NCI-H345 (cell line): ENCODE measurements at regions not wholly inside any gene's neighbourhood (a gene's known extent, or its start where the extent isn't known, plus 50 kb on each side); places are given as distances from the start of the nearest gene placed in this dataset.

Source experiments
- DNase-seq: peaks from one replicate; lab custom pipeline; 2025; lab: John Stamatoyannopoulos, UW

GRCh38 chr3:189500798-189501495, 130.2 kb upstream of the TP63 start:
- no peak for DNase-seq

GRCh38 chr3:189502256-189502655, 128.9 kb upstream of the TP63 start:
- no peak for DNase-seq

- no peak for DNase-seq
These were observed 128.4 kb upstream of the TP63 start for GRCh38 chr3:189502676-189503257.

DNA sequence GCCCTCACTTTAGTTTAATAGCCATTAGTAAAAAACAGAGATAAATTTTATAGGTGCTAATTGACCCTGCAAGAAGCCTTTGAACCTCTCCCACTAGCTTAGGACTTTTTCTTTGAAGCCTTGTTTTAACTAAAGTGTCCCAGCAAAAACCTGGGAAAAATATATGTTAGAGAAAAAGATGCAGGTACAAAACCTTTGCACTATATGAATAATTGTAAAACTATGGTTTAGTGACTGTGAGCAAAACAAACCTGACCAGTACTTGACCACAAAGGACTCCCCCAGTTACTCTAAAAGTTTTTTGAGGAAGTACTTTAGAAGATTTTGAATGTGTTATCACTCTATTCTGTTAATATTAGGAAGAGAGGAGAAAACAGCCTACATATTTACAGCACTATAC, 123.3 kb upstream of the TP63 start:
- DNase-seq, result no peak

GRCh38 chr3:189508784-189509501, 122.2 kb upstream of the TP63 start:
- DNase-seq, result no peak

GRCh38 chr3:189512039-189512438, 119.2 kb upstream of the TP63 start:
- no peak for DNase-seq

DNA sequence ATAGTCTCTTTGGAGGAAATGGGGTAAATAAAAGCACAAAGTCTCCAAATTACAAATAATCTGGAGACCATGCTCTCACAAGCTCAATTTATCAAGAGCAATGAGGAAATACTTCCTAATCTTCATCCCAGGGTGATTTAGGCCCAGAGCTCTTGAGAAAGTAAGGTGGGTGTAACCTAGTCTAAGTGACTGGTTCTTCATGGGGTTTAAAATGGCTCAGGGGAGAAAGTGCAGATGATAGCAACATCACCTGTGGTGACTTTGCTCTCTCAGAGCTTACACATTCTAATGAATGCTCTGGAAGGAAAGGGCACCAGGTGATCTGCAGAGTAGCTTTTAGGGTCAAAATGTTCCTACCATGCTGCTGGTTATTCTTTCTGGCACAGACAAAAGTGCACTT, 118.4 kb upstream of the TP63 start:
- no peak for DNase-seq

GRCh38 chr3:189513281-189514117, 117.7 kb upstream of the TP63 start:
- no peak for DNase-seq

GRCh38 chr3:189516039-189516438, 115.2 kb upstream of the TP63 start:
- DNase-seq, result no peak

GRCh38 chr3:189517981-189518380, 113.2 kb upstream of the TP63 start:
- no peak for DNase-seq

- DNase-seq, result no peak
These were observed 111.7 kb upstream of the TP63 start for GRCh38 chr3:189519458-189519857.

GRCh38 chr3:189529468-189529867, 101.7 kb upstream of the TP63 start:
- DNase-seq, result no peak

- no peak for DNase-seq
These were observed 101.2 kb upstream of the TP63 start for GRCh38 chr3:189529889-189530471.

- no peak for DNase-seq
These were observed 100.4 kb upstream of the TP63 start for GRCh38 chr3:189530822-189531221.

DNA sequence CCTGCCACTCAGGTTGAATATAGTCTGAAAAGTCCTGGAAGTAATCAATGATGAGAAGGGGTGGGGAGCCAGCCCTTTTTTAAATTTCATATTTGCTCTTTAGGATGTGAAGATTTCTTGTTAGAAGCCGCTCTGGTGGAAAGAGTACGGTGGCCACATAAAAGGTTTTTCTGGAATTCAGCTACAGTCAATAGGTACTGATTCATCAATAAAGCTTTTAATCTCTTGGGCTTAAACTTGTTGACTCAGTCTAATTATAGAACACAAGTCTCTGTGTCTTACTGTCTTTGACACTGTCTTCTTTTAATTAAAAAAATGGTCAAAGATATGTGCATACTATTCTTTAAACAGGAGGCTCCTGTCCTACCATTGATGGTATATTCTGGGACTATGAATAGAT, 99.9 kb upstream of the TP63 start:
- DNase-seq, result no peak

GRCh38 chr3:189534531-189534930, 96.7 kb upstream of the TP63 start:
- no peak for DNase-seq

- DNase-seq, result no peak
These were observed 94.1 kb upstream of the TP63 start for GRCh38 chr3:189537135-189537534.

GRCh38 chr3:189547448-189547847, 83.7 kb upstream of the TP63 start:
- no peak for DNase-seq

- no peak for DNase-seq
These were observed 83.1 kb upstream of the TP63 start for GRCh38 chr3:189548053-189548452.

- DNase-seq, result no peak
These were observed 80.2 kb upstream of the TP63 start for GRCh38 chr3:189551007-189551406.

DNA sequence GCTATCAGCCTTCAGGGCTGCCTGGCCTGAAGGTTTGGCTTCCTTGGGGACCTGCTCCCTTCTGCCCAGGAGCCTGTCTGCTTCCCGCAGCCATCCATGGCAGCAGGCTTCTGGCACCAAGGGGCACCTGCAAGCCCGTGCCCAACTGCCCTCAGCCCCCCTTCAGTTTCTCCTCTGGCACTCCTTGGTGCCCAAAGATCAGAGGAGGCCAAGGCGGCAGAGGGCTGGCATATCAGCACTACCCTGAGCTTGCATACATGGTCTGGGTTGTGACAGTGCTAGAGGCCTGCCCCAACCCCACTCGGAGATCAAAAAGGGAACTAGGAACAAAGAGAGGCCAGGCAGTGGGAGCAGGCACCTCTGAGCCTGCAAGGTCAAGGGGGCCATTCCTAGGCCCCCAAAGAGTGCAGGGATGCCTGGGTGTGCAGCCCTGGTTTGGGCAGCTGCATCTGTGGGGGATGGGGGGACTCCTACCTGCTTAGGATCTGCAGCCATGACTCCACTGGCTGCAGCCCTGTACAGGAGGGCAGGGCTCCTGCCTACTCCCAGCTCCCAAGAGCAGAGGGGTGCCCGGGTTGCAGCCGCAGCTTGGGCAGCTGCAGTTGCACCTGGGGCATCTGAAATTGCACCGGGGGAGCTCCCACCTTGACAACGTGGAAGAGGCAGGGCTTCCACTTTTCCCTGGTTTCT, 76.2 kb upstream of the TP63 start:
- DNase-seq, result no peak

DNA sequence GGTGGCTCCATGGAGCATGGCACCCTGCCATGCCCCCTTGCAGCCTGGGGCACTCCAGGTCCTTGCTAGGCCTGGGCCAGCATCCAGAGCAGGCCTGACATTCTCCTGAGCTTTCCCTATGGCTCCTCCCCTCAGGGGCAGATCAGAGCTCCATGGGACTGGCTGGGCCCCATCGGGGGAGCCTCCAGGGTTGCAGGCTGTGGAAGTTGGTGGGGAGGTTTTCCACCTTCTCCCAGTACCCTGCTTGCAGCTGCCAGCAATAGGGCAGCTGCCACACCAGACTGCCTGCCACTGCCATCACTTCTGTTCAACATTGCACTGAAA, 75.7 kb upstream of the TP63 start:
- no peak for DNase-seq
